GM19351 (cell line): ENCODE measurements at regions not wholly inside any gene's neighbourhood (a gene's known extent, or its start where the extent isn't known, plus 50 kb on each side); places are given as distances from the start of the nearest gene placed in this dataset.
A peak's percentile ranks its signal among the peaks of the same experiment; 100 is the strongest.

Source experiments
- ATAC-seq: cut with Tn5 transposase; IDR thresholded peaks from one replicate; pipeline ENCODE4 v1.9.1; 2021; ENCODE audit warnings: mild to moderate bottlenecking, moderate library complexity; ENCODE audit not compliant: unreplicated experiment

DNA sequence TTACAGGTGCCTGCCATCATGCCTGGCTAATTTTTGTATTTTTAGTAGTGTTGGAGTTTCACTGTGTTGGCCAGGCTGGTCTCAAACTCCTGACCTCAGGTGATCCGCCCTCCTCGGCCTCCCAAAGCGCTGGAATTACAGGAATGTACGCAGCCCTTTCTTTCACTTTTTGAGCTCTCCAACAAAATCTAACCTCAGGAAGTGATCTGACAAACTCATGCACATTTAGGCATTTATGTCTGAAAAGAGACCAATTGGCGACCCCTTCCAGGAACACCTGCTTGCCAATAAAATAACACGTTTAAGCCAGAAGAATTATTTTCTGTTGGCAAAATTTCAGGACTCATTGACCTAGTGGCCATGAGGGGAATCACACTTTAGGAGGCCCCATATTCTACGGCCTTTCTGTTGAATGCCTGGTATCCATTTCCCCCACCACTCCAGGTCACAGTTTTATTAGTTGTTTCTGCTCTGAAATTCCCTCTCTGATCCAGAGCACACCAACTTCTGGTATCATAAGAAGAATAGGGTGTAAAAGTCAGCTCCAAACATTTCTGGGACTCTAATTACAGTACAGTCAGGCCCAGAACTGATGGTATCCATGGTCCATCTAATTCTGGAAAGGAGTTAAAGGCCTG is 65.8 kb upstream of the FRMD4A start:
- no peak for ATAC-seq

DNA sequence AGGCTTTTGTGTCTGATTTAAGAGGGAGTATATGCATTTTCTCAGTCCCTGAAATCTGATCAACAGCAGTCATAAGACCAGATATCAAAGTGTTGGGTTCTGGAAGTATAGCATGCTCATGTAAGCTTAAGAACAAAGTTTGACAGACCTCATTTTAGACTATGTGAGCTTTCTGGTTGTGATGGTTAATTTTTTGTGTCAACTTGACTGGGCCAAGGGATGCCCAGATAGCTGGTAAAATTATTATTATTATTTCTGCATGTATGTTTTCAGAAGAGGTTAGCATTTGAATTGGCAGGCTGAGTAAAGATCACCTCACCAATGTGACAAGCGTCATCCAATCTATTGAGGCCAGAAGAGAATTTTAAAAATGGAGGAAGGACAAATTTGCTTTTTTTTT is 63.5 kb upstream of the FRMD4A start:
- ATAC-seq, result no peak

DNA sequence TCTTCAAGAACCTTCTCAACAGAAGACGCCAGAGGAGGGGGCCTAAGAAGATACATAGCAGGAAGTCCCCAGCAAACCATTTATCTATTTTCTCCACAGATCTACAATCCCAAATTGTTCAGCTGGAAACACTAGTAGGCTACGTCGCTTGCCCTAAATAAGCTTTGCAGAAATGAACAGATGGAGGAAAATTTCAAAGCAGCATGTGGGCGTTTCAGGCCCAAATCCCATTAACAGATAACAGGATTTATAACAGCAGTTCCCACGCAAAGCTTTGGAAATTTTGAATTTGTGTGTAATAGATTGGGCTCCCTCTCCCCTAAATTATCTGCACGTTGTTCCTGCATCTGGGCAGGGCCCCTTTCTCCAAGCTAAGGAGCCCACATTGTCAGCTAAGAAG is 60.6 kb upstream of the FRMD4A start:
- no peak for ATAC-seq

DNA sequence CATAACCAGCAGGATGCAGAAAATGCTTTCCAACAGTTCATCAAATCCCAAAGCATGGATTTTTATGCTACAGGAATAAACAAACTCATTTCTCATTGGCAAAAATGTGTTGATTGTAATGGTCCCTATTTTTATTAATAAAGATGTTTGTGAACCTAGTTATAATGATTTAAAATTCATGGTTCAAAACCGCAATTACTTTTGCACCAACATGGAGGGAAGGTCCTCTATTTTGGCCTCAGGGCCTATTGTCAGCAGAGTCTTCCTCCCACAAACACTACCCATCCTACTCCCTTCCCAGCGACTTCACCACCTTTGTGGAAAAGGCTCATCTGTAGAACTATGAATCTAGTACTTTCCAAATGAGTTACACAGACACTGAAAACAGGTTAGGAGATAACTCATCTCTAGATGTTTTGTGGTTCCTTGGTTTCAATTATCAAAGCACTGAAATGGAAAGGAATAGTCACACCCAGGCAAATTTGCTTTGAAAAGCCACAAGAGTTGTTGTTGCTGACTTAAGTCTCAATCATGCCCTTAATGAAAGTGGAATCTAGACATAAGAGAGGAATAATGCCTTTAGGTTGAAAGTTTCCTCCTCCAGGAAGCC is 59.4 kb upstream of the FRMD4A start:
- peak; percentile 95 for ATAC-seq

DNA sequence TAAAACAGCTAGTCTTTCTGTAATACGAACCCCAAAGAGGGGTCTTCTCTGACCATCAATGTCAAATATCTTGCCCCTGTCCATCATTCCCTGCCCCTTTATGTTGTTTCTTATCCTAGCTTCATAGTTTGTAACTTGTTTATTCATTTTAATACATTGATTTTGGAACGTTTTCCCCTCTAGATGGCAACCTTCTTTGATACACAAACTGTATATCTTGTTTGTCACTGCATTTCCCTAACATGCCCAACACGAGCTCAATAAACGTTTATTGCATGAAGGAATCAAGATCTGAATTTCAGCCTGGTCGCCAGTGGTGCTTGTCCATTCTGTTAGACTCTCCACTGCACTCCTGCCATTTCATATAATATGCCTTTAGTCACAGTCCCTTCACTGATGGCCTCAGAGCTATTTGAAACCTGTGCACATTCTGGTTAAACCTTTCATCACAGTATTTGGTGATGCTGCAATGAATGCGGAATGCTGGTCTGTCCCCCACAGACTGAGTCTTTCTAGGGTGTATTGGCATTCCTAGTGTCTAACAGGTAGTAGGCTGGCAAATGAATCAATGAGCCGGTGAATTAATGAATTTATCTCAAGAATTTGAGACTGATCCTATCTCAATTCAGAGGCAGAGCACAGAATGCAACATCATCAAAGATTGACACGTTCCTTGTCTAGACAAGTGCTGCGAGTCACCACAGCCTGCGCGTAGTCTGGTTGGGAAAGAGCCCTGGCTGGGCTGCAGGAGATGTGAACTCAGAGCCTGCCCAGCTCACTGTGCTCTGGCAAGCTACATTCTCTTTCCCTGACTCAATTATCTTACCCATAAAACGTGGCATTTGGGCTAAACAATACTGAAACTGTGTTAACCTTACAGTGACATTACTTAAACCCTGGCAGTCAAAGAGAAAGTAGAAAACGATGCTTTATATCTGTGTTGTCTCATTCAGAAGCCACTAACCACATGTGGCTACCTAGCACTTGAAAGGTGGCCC is 55.2 kb upstream of the FRMD4A start:
- ATAC-seq, result no peak

DNA sequence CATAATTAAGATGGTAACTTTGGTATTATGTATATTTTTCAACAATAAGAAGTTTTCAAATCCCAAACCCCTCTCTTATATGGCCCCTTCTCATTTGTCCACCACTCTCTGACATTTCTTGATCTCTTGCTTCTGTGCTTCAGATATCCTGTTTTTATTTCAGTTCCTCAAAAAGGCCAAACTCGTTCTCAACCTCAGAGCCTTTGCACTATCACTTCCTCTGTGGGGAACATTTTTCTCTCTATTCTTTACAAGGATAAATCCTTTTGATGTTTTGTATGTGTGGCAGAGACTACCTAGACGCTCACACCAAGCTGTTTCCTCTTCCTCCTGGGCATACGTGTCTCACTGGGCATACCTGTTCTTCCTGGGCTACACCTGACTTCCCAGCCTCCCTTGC is 54.2 kb upstream of the FRMD4A start:
- ATAC-seq, result no peak

DNA sequence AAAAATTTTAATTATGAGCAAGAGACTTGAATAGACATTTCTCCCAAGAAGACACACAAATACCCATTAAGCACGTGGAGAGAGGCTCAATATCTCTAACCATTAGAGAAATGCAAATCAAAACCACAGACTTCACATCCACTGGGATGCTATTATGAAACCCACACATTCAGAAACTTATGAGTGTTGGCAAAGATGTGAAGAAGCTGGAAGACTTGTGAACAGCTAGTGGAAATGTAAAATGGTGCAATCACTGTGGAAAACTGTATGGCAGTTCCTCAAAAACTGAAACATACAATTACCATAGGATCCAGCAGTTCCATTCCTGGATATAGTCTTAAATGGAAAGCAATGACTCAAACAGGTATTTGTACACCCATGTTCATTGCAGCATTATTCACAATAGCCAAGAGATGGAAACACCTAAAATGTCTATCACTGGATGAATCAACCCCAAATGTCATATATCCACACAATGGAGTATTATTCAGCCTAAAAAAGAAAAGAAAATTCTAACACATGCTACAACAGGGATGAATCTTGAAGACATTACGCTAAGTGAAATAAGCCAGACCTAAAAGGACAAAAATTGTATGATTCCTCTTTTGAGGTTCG is 53.5 kb upstream of the FRMD4A start:
- no peak for ATAC-seq

DNA sequence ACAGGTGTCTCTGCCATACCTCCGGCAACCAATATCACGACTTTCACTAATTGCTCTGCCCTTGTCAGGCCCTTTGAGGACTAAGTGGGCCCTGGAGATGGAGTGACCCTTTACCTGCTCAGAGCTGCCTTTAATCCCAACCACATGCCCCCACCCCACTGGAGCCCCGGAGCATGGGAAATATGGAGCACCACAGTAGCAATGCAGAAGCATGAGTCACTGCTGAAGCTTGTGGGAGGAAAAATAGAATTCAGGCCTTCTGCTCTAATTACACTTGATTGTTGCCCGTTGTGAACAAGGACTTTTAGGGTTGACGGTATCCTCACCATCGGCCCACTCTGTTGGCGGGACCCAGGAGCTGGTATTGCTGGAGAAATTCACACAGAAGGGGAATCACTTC is 52.5 kb upstream of the FRMD4A start:
- ATAC-seq, result no peak

DNA sequence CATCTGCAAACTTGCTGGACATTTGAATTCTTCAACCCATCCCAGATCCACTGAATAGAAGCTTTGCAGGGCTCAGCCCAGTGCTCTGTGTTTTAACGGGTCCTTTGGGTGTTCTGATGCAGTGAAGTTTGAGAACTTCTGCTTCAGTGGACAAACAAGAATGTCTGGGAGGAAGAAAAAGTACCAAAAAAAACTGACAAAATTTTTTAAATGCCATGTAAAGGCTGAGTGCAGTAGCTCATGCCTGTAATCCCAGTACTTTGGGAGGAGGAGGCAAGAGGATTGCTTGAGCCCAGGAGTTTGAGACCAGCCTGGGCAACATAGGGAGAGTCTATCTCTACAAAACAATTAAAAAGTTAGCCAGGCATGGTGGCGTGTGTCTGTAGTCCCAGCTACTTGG is 51.8 kb upstream of the FRMD4A start:
- ATAC-seq, result no peak

DNA sequence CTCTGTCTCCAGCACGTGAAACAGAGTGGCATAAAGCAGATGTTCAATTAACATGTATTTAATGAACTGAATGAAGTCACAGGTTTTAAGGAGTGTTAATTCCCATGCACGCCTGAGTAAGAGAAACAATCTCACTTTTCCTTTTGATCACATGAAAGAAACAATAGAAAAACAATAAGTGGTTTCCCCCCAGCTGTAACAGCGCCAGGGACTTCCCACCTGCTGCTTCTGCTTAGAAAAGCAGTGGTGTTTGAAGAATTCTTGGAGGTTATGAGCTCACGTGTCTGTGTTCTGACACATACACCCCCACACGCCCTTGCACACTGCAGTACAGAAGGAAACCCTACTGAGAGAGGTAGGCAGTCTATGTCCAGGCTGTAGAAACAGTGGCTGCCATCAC is 51.3 kb upstream of the FRMD4A start:
- peak; percentile 69 for ATAC-seq

DNA sequence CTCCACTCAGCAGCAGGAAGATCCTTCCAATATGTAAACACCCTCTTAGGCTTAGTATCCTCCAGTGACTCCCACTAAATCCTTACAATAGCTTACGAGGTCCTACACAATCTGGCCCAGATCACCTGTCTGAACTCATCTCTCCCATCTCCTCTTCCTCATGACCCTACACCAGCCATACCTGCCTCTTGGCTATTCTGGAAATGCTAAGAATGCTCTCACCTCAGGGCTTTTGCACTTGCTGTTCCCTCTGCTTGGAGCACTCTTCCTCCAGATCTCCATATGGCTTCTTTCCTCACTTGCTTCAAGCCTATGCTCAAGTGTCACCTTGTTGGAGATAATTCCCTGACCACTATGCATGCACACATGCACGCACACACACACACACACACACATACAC is 50.8 kb upstream of the FRMD4A start:
- no peak for ATAC-seq

DNA sequence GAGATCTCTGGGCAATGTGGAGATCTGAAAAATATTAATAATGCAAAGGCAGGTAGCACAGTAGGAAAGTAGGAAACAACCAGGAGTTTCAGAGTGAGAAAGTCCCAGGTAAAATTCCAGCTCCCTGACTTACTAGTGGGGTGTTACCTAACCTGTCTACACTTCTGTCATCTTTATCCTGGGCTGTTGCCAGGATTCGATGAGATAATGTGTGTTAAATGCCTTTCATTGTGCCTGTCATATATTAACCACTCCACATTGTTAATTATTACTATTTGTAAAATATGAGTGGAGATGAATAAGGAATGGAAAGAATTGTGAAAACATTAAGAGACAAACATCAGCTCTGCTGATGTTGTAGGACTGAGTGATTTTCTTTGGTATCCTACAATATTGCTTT is 50.0 kb upstream of the FRMD4A start:
- ATAC-seq, result no peak
